ENCODE measurements at regions not wholly inside any gene's neighbourhood (a gene's known extent, or its start where the extent isn't known, plus 50 kb on each side); places are given as distances from the start of the nearest gene placed in this dataset.

DNA sequence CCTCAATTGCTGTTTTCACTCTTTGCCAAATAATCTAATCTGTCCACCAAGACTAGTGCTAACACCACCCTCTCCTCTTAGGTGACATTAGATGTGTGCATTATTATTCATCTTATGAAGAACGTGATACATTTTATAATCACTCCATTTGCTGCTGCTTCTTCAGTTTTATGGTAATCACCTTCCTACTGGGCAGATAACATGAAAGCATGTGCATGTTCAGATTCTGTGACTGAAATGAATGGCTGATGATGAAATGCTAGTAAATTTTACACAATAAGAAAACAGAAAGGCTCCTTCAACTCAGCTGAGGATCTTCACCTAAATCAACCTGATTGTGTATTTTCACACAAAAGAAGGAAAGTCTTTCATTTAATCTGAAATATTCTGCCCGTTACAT is 577.6 kb downstream of the CSNK1G3 start:
- DNase-seq = no peak

DNA sequence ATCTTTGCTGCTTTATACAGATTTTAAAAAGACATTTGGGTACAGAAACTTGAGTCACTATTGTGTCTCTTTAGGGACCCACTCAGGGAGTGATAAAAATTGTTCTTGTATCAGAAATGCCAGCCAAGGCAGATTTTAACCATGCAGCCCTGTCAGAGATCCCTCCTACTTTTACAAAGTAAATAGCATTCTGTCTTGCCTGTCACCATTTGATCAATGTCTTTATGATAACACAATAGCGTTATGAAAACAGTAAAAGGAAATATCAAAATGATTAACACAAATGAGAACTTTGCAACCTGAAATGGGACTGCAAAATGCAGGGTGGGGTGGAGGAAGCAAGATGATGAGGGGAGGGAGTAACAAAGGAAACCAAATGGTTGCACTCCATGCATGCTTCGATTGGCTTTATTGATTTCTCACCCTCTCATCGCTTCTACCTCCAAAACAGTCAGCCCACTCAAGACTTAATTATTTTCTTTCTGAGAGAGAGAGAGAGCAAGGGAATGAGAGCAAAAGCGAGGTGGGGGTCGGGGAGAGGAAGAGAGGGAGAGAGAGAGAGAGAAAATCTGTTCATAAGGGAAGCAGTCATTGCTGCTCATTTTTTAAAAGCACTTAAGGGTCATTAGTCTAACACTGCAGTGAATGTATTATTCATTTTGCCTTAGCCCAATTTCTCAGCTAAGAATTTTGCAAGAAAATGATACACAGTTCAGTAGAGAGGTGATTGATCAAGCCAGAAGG is 576.5 kb downstream of the CSNK1G3 start:
- DNase-seq = no peak

DNA sequence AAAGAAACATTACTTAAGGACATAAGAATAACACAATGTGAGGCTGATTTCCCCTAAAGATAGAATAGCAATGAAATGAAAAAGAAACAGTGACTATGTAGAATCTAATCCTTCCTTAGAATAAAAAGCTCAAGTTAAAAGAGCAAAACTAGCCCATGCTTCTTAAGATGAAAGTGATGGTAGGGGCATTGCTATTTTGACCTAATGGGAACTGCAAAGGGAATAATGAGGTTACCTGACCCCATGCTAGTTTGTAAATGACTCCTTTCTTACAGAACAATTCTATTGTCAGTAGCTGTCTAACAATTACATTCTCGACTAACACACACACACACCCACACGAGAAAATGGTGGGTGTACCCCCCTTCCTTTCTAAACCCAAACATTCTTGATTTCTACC is 575.8 kb downstream of the CSNK1G3 start:
- no peak for DNase-seq

DNA sequence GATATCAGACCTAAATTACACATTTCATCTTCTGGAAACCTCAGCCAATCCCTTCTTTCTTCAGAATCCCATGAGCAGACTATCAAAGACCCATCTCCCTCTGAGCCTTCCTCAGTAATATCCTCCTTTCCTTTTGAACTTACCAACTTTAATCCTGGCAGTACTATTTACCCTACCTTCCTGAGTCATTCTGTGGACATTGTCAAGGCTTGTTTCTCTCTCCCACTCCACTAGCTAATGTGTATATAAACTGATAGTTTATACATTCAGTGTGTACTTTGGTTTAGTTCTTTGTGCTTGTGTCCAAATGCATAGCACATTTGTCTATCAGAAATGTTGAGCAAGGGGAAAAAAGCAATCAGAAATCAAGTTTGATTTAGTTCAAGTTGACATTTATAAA is 568.3 kb downstream of the CSNK1G3 start:
- no peak for DNase-seq

DNA sequence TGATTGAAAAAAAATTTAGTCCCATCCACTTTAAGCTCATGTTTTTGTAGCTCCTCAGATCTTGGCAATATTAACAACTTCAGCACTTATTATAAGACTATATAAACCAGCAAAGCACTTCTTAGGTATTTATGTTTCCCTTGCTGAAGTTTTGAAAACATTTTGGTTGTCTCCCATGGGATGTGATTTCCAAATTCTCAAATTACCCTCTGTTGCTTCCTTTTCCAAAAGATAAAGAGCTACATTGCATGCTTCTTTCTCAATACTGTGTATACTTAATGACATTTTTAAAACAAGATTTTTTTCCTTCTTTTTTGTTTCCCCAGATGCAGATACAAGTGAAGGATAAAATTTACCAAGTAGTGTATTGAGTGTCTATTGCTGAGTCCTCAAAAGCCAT is 567.1 kb downstream of the CSNK1G3 start:
- DNase-seq = no peak

DNA sequence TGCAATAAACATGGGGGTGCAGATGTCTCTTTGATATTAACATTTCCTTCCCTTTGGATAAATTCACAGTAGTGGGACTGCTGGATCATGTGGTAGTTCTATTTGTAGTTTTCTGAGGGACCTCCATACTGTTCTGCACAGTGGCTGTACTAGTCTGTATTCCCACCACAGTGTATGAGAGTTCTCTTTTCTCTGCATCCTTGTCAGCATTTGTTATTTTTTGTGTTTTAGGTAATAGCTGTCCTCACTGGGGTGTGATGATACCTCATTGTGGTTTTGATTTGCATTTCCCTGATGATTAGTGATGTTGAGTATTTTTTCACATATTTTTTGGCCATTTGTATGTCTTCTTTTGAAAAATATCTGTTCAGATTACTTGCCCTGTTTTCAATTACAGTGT is 562.5 kb downstream of the CSNK1G3 start:
- no peak for DNase-seq

DNA sequence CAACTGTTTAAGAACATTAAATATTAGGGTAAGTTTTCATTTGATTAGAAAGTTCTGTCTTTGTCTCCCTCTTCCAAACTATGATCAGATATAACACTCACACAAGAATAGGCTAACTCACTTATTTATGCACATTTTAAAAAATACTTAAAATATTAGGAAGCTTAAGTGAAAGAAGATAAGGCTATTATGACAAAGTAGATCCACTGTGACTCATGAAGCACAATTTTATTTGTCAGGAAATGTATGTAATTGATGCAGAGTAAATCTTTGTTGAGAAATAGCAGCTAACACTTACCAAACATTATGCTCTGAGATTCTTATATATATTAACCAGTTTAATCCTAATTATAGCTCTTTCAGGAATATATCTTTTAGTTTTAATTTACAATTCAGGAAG is 560.6 kb downstream of the CSNK1G3 start:
- DNase-seq = no peak

DNA sequence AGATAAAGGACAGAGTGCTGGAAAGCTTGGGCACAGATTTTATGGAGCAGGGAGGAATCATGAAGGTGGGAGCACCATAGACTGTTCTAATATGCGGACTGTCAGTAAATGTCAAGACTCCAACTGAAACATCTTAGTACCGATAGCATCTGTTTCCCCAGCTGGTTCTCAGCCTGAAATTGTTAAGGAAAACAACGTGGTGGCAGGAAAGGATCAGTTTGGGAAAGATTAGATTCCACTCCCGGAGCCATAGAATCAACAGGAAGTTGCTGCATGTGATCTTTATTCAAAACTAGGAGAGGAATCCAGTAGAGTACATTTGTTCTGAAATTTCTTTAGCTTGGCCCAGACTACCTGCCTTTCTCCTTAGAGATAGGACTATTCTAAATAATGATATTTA is 559.1 kb downstream of the CSNK1G3 start:
- no peak for DNase-seq

DNA sequence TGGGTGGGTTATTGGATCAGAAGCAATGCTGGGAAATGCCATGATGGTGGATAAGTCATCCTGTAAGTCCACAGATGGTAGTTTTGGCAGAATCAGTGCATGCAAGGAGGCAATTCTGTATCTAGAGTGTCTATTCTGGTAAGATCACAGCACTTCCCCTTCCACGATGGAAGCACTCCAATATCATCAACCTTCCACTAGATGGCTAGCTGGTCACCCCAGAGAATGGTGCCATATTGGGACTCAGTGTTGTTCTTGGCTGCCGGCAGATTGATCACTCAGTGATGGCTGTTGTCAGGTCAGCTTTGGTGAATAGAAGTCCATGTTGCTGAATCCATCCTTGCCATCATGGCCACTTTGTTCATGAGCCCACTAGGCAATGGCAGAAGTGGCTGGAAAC is 553.5 kb downstream of the CSNK1G3 start:
- DNase-seq = no peak

DNA sequence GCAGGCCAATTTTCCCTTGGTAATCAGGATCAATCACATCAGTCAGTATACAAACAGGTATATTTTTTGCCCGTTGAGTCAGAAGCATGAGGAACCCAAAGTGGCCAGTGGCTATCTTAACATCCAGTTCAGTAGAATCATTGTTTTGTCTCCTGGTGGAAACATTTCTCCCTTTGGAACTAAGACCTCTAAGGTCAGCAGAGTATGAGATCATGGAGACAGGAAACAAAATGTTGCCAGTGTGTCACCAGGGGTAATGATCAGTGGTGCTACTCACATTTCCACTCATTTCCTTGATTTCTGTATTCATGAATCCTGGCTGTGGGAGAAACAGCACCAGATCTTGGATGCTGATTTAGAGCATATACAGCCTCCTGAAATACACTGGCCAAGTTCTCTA is 553.0 kb downstream of the CSNK1G3 start:
- no peak for DNase-seq

DNA sequence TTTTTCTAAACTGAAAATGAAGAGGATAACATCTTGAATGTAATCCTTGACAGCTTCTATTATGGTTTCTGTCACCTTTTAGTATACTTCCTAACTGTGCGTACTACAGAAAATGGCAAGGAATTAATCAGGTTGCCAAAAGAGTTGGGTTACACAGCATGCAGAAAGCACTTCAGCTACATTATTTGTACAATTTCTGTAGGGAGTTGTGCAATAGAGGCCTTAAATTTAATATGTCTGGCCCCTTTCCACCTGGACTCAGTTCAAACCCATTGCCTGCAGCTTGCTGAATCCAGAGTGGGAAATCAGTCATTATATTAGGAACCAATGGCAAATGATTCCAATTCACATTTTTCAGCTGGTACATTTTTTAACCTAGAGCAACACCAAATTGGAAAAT is 549.7 kb downstream of the CSNK1G3 start:
- no peak for DNase-seq

DNA sequence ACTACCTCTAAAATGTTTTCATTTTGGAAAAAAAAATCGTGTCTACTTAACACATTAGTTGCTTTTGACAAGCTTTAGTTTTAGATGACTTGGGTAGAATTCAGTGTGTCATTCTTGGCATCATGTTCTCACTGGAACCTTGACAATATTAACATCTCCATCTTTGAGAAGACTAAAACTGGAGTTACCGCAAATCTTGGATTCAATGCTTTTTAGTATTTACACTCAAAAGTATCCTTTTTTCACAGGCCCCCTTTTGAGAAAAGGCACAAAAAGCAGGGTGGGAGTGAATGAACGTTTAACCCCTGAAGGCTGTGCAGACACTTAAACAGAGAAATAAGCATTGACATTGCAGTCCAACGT is 549.1 kb downstream of the CSNK1G3 start:
- no peak for DNase-seq

DNA sequence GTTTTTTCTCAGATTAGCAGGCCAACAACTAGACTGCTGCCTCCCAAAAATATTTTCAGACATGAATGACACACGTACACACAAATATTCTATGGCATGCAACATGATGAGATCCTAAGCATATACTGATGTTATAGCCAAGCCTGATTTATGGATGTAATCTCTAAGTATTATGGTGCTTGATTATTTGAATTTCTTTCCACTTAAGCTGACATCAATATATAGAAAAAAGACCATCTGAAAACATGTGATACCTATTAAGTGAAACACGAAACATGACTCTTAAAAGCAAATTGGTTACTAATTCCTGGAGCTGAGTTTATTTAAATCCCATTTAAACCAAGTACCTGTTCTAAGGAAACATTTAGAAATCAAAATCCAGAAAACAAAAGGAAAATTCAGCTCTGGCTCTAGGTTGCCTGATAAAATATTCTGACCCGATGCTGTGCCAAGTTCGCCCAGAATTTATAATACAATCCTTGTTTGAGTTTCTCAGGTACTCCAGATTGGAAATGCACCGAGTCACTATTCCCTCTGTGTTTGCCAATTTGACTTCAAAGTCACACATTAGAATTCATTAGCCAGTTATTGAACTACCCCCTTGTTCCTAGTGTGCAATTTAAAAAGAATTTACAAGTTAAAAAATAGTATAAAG is 548.6 kb downstream of the CSNK1G3 start:
- no peak for DNase-seq

DNA sequence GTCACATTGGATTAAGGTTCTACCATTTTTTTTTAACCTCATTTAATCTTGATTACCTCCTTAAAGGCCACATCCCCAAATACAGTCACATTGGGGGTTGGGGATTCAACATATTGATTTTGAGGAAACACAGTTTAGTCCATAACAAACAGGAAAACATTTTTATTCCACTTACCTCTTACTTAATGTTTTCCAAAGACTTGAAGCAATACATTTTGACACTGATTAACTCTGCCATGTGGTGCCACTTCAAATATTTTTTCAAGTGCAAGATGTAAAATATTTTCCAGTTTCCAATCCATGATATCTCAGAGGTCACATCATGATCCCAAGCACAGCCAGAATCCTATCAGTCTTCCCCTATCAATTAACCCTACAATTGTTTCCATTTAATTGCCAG is 548.0 kb downstream of the CSNK1G3 start:
- DNase-seq = no peak

DNA sequence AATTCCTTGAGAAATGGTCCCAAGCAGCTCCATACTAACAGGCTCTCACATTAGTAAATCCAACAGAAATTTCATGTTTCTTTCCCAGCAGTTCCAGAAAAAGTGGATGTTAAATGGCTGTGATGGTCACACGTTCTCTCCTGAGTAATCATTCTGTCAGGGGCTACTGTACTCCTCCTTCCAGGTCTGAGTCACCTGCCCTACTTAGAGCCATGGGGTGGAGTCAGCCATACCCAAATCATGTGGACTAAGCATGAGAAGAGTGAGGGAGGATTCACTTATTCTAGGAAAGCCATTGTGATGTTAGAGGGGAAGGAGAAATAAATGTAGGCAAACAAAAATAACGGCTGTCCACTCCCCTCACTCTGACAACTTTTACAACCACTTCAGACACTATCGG is 547.2 kb downstream of the CSNK1G3 start:
- no peak for DNase-seq

DNA sequence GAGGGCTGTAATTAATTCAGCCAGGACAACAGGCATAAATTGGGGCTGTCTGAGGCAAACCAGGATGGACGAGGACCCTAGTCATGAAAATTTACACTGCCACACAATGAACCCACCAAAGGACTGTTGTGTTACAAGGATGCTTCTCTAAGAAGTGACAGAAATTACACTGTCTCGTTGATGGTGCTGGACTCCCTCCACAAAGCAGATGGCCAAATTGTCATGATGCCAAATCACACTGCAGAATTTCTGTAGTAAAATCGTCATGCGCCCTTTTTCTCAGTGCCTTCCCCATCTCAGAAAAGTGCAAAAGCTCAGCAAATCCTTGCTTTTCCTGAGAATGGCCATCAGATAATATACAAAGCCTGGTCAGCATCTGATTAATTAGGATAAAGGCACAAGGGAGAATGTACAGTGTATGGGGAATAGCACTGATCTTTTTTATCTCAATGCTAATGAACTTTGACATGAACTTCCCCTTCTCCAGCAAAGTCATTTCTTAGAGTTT is 545.8 kb downstream of the CSNK1G3 start:
- DNase-seq = no peak

DNA sequence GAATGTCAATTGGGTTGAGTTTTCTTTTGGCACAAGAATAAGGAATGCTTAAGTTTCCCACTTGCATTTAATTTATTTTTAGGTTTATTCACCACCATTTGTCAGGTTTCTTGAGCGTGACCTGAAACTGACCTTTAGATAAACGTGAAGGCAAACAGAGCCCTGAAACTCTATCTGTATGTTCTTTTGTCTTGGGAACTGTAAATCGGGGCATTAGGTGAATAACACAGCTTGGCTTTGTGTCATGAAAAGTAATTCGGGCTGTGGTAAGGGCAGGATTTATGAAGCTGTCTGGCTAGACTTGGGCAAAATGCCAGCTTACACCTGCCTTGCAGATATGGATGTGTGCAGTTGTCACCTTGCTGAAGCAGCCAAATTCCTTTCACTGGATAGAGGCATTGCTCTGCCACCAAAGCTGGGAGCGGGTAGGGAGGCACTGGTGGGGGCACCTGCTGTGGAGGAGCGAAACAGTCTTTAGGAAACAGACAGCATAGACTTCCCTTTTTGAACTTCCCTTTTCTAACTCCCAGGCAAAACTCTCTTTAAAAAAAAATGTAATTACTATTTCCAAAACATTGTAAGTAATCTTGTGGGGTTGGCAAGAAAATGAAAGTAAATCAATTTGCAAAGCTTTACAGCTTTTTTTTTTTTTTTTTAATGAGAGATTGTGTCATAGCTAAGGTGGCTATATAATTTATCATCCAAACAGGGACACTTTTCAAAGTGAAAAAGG is 545.2 kb downstream of the CSNK1G3 start:
- no peak for DNase-seq

DNA sequence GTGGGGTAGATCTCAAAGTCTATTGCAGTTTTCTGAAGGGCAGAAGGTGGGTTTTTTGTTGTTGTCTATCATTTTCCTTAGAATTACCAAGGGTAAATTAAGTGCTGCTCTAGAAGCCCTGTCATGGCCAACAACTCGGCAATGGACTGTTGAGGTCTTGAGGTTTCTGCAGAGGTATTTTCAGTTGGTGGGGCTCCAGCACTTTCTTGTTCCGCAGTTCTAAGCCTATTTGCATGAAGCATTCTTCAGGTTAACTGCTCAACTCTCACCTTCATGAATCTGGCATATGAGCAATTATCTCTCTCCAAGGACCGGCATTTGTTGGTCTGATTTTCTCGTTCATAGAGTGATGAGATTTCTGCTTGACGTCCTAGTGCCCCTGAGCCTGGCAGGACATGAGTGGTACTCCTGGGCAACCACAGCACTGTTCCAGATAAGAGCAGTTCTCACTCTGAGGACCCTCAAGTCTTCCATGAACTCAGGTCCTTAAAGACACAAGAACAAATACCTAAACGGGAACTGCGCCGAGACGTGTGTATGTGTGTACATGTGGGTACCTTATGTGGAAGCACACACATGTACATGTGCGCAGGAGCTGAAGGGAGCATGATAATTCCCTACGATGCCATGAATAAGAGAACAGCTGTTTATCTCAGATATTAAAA is 544.5 kb downstream of the CSNK1G3 start:
- DNase-seq = no peak

DNA sequence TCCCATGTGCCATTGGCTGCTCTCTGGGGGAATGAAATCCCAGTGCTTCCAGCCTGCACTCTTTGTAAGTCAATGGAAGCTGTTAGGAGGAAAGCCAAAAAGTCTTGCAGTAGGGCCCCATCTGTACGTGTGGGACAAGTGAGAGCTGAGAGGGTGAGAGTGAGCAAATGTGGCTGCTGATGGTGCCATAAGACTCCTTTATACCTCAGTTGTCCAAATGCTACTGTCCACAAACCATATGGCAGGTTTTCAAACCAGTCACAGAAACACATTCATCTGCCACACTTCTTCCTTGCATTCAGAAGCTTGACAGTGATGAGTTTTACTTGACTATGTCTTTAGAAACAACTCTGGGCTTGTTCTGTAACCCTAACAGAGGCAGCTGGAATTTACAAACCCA is 543.8 kb downstream of the CSNK1G3 start:
- DNase-seq = no peak

DNA sequence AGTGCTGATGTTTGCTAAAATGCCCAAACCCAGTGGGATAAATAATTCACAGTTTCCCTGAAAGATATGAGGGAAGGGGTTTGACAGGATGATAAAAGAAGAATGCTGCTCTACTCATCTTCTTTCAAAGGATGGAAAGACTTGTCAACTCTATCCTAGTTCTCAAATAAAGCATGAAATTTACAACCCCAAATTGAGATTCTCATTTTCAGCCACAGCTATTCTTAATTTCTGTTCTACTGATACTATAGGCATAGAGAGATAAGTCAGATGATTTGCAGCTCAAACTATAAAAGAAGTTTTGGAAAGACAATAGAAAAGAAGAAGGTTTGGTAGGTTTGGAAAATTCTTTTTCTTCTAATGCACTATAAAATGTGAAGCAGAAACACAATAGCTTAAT is 542.6 kb downstream of the CSNK1G3 start:
- no peak for DNase-seq

DNA sequence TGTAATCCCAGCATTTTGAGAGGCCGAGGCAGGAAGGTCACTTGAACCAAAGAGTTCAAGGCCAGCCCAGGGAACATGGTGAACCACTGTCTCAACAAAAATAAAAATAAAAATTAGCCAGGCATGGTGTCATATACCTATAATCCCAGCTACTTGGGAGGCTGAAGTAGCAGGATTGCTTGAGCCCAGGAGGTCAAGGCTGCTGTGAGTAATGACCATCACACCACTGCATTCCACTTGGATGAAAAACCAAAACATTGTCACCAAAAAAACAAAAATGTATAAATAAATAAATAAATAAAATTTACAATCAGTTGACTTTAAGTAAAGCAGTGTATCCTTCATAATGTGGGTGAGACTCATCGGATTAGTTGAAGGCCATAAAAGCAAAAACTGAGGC is 541.4 kb downstream of the CSNK1G3 start:
- no peak for DNase-seq

DNA sequence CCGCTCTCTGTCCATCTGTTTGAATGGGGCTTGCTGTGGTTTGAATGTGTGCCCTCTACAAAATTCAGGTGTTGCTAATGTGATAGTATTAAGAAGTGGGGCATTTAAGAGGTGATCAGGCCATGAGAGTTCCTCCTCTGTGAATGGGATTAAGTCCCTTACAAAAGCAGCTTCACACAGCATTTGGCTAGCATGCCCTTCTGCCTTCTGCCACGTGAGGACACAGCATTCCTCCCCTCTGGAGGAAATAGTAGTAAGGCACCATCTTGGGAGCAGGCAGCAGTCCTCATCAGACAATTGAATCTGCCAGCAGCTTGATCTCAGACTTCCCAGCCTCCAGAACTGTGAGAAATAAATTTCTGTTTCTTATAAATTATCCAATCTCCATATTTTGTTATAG is 540.2 kb downstream of the CSNK1G3 start:
- no peak for DNase-seq

DNA sequence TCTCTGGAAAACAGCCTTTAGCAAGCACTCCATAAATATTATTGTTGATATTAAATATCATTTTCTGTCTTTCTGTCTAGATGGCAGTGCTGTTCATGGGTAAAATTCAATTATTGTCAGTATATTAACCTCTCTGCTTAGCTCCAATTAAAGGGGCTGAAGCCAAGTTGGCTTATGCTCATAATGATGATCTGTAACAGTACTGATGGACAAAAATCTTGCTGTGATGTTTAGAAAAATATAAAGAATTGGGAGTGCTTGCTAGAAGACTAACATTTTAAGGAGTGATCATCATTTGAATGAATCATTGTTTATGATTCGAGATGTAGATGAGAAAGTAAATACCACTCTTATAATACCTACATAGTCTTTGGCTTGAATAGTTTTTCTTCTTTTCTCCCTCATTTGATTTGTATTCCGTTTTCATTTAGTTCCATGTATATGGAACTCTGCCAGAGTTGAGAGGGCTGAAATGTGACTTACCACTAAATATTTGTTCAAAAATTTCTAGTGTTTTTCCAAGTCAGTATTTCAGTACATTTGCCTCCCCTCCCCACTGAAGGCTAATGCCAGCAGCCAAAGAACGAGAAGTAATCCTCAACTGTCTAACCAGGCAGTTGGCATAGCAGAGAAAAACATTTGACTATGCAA is 538.3 kb downstream of the CSNK1G3 start:
- DNase-seq = no peak
